Keratinocyte (primary cell): ENCODE measurements at regions not wholly inside any gene's neighbourhood (a gene's known extent, or its start where the extent isn't known, plus 50 kb on each side); places are given as distances from the start of the nearest gene placed in this dataset.

Experiments used
- DNase-seq: peaks from one replicate; pipeline ENCODE4 v3.0.0-alpha.2; 2011; ENCODE audit warnings: low read depth, missing footprints, low spot score
- FAIRE-seq: peaks from 2 replicates; lab custom pipeline; 2011; peaks lifted over from hg19 to GRCh38; lab: Jason Lieb, UNC
- H2AFZ ChIP-seq: 2 replicates; pipeline ENCODE4 v1.6.0; 2012; ENCODE audit warnings: low read length, control low read depth, inconsistent platforms; ENCODE audit not compliant: control insufficient read depth
- H3K27ac ChIP-seq: 2 replicates; pipeline ENCODE4 v1.5.1; 2011; ENCODE audit warnings: low read length; ENCODE audit not compliant: control insufficient read depth, insufficient read depth
- H3K27me3 ChIP-seq: 3 replicates; pipeline ENCODE4 v1.6.0; 2011; ENCODE audit warnings: low read length; ENCODE audit not compliant: control insufficient read depth, insufficient read depth; ENCODE audit errors: extremely low read depth
- H3K36me3 ChIP-seq, 2 experiments: 2 replicates in 1 of 2; 3 replicates in 1 of 2; pipeline ENCODE4 v1.5.1; 2011; ENCODE audit warnings: low read length in 2 of 2, mild to moderate bottlenecking in 1 of 2; ENCODE audit not compliant: control insufficient read depth in 2 of 2, insufficient read depth in 2 of 2; ENCODE audit errors: extremely low read depth in 1 of 2
- H3K4me1 ChIP-seq: 3 replicates; pipeline ENCODE4 v1.5.1; 2011; ENCODE audit warnings: low read length; ENCODE audit not compliant: control insufficient read depth, insufficient read depth; ENCODE audit errors: extremely low read depth
- H3K4me2 ChIP-seq: 3 replicates; pipeline ENCODE4 v1.6.0; 2011; ENCODE audit warnings: low read depth, low read length; ENCODE audit not compliant: control insufficient read depth, insufficient read depth; ENCODE audit errors: extremely low read depth
- H3K4me3 ChIP-seq, 3 experiments: fragments of 200-600 bp in 1 of 3; sonication (generic) in 1 of 3; 2 replicates in 2 of 3; 3 replicates in 1 of 3; pipeline ENCODE4 v1.5.1; 2011 to 2016; ENCODE audit warnings: low read length in 3 of 3, mild to moderate bottlenecking in 3 of 3, control low read depth in 2 of 3, inconsistent platforms in 1 of 3, low read depth in 1 of 3, mixed read lengths in 1 of 3, mixed run types in 1 of 3, moderate library complexity in 1 of 3; ENCODE audit not compliant: control insufficient read depth in 2 of 3, insufficient read depth in 2 of 3; ENCODE audit errors: extremely low read depth in 1 of 3
- H3K79me2 ChIP-seq: 2 replicates; pipeline ENCODE4 v1.6.0; 2012; ENCODE audit warnings: low read length; ENCODE audit not compliant: control insufficient read depth, insufficient read depth
- H3K9ac ChIP-seq: 3 replicates; pipeline ENCODE4 v1.6.0; 2011; ENCODE audit warnings: low read length; ENCODE audit not compliant: control insufficient read depth, insufficient read depth; ENCODE audit errors: extremely low read depth
- H3K9me1 ChIP-seq: 3 replicates; pipeline ENCODE4 v1.6.0; 2011; ENCODE audit warnings: low read length; ENCODE audit not compliant: control insufficient read depth, insufficient read depth; ENCODE audit errors: extremely low read depth
- H3K9me3 ChIP-seq: 2 replicates; pipeline ENCODE4 v1.5.1; 2012; ENCODE audit warnings: low read depth, low read length; ENCODE audit not compliant: control insufficient read depth
- H4K20me1 ChIP-seq: 3 replicates; pipeline ENCODE4 v1.6.0; 2011; ENCODE audit warnings: low read length; ENCODE audit not compliant: control insufficient read depth, insufficient read depth; ENCODE audit errors: extremely low read depth
- EZH2 ChIP-seq: IDR thresholded peaks from one replicate; pipeline ENCODE4 v1.6.1; 2012; ENCODE audit warnings: inconsistent platforms, mild to moderate bottlenecking, low read length, moderate library complexity
- dilution Hi-C: fragments of 300-500 bp; cut with MboI; formaldehyde crosslinking; loops from one replicate; pipeline ENCODE4 v1.7.0; 2020; ENCODE audit warnings: low sequenced_read_pairs; ENCODE audit not compliant: extremely low pct_ligation_motif_present
- TF ChIP-seq, protein P1 (sequence below), 3 experiments: IDR thresholded peaks in 1 of 3; conservative IDR thresholded peaks in 1 of 3; optimal IDR thresholded peaks in 1 of 3; 2 replicates in 2 of 3; 3 replicates in 1 of 3; pipeline versions ENCODE3 to v1.5.1; 2011; ENCODE audit warnings: low read length in 3 of 3, mild to moderate bottlenecking in 3 of 3, moderate library complexity in 2 of 3, control low read depth in 1 of 3, inconsistent platforms in 1 of 3; ENCODE audit not compliant: insufficient read depth in 2 of 3; ENCODE audit errors: extremely low read depth in 1 of 3

GRCh38 chr16:65828296-65828695 lies 538.2 kb upstream of the CDH5 start:
- no peak for FAIRE-seq
- Histone ChIP-seq H3K79me2 (no peaks in the 10 kb centered on the region), H3K36me3 (no peaks in the 10 kb centered on the region), H3K4me2 (no peak overlapping the region), H3K4me3 (no peak overlapping the region), H3K27ac (no peak overlapping the region), H3K9ac (no peak overlapping the region), H3K9me1 (no peaks in the 10 kb centered on the region), H3K9me3 (no peaks in the 10 kb centered on the region), H3K4me1 (no peaks in the 10 kb centered on the region), H3K27me3 (no peaks in the 10 kb centered on the region), H2AFZ (no peak overlapping the region), H4K20me1 (no peaks in the 10 kb centered on the region)
- TF ChIP-seq, protein P1, sequence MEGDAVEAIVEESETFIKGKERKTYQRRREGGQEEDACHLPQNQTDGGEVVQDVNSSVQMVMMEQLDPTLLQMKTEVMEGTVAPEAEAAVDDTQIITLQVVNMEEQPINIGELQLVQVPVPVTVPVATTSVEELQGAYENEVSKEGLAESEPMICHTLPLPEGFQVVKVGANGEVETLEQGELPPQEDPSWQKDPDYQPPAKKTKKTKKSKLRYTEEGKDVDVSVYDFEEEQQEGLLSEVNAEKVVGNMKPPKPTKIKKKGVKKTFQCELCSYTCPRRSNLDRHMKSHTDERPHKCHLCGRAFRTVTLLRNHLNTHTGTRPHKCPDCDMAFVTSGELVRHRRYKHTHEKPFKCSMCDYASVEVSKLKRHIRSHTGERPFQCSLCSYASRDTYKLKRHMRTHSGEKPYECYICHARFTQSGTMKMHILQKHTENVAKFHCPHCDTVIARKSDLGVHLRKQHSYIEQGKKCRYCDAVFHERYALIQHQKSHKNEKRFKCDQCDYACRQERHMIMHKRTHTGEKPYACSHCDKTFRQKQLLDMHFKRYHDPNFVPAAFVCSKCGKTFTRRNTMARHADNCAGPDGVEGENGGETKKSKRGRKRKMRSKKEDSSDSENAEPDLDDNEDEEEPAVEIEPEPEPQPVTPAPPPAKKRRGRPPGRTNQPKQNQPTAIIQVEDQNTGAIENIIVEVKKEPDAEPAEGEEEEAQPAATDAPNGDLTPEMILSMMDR (optimal IDR thresholded peaks at IDR 0.05 in 1 of 3, IDR thresholded peaks at IDR 0.05 in 1 of 3, conservative IDR thresholded peaks at IDR 0.05 in 1 of 3; ENCODE audit: extremely low read depth in 1 of 3, insufficient read depth in 2 of 3, low read length in 3 of 3) = no peak
- TF ChIP-seq EZH2 = no peak
- dilution Hi-C loops = no loop called here
- DNase-seq = no peak

GRCh38 chr16:65827231-65827630 lies 539.3 kb upstream of the CDH5 start:
- no peak for FAIRE-seq
- dilution Hi-C loops = no loop called here
- no peaks in the 10 kb centered on the region for H3K36me3 ChIP-seq
- H4K20me1 ChIP-seq = no peaks in the 10 kb centered on the region
- H3K9ac ChIP-seq = no peak overlapping the region
- no peak overlapping the region for H3K4me3 ChIP-seq
- H3K79me2 ChIP-seq = no peaks in the 10 kb centered on the region
- no peak overlapping the region for H3K27ac ChIP-seq
- TF ChIP-seq, protein P1 (optimal IDR thresholded peaks at IDR 0.05 in 1 of 3, IDR thresholded peaks at IDR 0.05 in 1 of 3, conservative IDR thresholded peaks at IDR 0.05 in 1 of 3; ENCODE audit: extremely low read depth in 1 of 3, insufficient read depth in 2 of 3, low read length in 3 of 3) = no peak
- no peak for TF ChIP-seq EZH2
- no peak overlapping the region for H3K4me2 ChIP-seq
- H3K9me1 ChIP-seq = no peaks in the 10 kb centered on the region
- H2AFZ ChIP-seq = no peak overlapping the region
- H3K4me1 ChIP-seq = no peaks in the 10 kb centered on the region
- no peaks in the 10 kb centered on the region for H3K9me3 ChIP-seq
- H3K27me3 ChIP-seq = no peaks in the 10 kb centered on the region
- no peak for DNase-seq
